GM12875 (cell line): ENCODE measurements at regions not wholly inside any gene's neighbourhood (a gene's known extent, or its start where the extent isn't known, plus 50 kb on each side); places are given as distances from the start of the nearest gene placed in this dataset.

ENCODE experiments used
- H3K4me3 ChIP-seq: one replicate; pipeline ENCODE4 v1.5.1; 2011; ENCODE audit warnings: low read depth, low read length, control low read depth
- CTCF ChIP-seq: IDR thresholded peaks from 2 replicates; pipeline ENCODE4 v1.5.1; 2011; ENCODE audit warnings: low read depth, mild to moderate bottlenecking, control low read depth, inconsistent platforms, low read length, moderate library complexity, borderline replicate concordance; ENCODE audit not compliant: insufficient read depth

- TF ChIP-seq CTCF = no peak
- H3K4me3 ChIP-seq = no peak overlapping the region
Observed at GRCh38 chr9:23254404-23255184, 571.4 kb downstream of the ELAVL2 start.

GRCh38 chr9:23255346-23255745 lies 570.7 kb downstream of the ELAVL2 start:
- no peak overlapping the region for H3K4me3 ChIP-seq

GRCh38 chr9:23258569-23258968 lies 567.5 kb downstream of the ELAVL2 start:
- TF ChIP-seq CTCF = no peak

More at GRCh38 chr9:23255346-23255745, 570.7 kb downstream of the ELAVL2 start:
- TF ChIP-seq CTCF = no peak

GRCh38 chr9:23278561-23278960 lies 547.5 kb downstream of the ELAVL2 start:
- no peak for TF ChIP-seq CTCF
- no peak overlapping the region for H3K4me3 ChIP-seq

More at GRCh38 chr9:23258569-23258968, 567.5 kb downstream of the ELAVL2 start:
- H3K4me3 ChIP-seq = no peak overlapping the region

- no peak overlapping the region for H3K4me3 ChIP-seq
- TF ChIP-seq CTCF = no peak
Observed at GRCh38 chr9:23287390-23287789, 538.6 kb downstream of the ELAVL2 start.

GRCh38 chr9:23288545-23288944 lies 537.5 kb downstream of the ELAVL2 start:
- no peak overlapping the region for H3K4me3 ChIP-seq
- TF ChIP-seq CTCF = no peak

- no peak for TF ChIP-seq CTCF
Observed at GRCh38 chr9:23290973-23291372, 535.1 kb downstream of the ELAVL2 start.

More at GRCh38 chr9:23290973-23291372, 535.1 kb downstream of the ELAVL2 start:
- H3K4me3 ChIP-seq = no peak overlapping the region
